HG03175 (cell line): ENCODE measurements at regions not wholly inside any gene's neighbourhood (a gene's known extent, or its start where the extent isn't known, plus 50 kb on each side); places are given as distances from the start of the nearest gene placed in this dataset.

Experiments used
- ATAC-seq: cut with Tn5 transposase; IDR thresholded peaks from one replicate; pipeline ENCODE4 v1.9.1; 2021; ENCODE audit warnings: mild to moderate bottlenecking, moderate library complexity; ENCODE audit not compliant: unreplicated experiment

DNA sequence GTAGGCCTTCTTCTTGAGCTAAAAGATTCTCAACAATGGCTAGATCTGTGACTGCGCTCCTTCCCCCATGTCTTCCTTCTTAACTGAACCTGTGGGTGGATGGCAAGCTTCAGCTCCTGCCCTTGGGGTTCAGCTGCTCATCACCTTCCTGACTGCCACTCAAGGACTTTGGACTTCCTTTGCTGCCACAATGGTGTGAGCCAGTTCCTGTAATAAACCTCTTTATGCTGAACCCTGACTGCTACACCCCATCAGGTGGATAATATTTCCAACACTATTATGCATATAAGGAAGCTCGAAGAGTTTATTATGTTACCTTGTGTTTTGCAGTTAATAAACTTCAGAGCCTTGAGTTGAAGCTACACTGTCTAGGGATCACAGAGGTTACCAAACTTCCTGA is 208.9 kb upstream of the SLC10A2 start:
- ATAC-seq: no peak

GRCh38 chr13:103273825-103274224 is 207.6 kb upstream of the SLC10A2 start:
- no peak for ATAC-seq

DNA sequence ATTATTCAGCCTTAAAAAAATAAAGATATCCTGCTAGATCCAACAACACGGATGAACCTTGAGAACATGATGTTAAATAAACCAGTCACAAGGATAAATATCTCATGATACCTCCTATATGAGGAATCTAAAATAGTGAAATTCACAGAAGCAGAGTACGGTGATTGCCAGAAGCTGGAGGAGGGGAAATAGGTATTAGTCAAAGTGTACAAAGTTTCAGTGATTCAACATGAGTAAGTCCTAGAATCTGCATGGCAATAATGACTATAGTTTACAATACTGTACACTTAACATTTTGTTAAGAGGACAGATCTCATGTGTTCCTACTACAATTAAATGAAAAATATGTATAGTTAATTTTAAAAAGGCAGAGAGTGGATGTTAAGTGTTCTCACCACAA is 206.6 kb upstream of the SLC10A2 start:
- peak; percentile 28 for ATAC-seq

GRCh38 chr13:103263448-103263847 is 197.2 kb upstream of the SLC10A2 start:
- no peak for ATAC-seq

GRCh38 chr13:103255587-103256301 is 189.5 kb upstream of the SLC10A2 start:
- ATAC-seq: no peak

DNA sequence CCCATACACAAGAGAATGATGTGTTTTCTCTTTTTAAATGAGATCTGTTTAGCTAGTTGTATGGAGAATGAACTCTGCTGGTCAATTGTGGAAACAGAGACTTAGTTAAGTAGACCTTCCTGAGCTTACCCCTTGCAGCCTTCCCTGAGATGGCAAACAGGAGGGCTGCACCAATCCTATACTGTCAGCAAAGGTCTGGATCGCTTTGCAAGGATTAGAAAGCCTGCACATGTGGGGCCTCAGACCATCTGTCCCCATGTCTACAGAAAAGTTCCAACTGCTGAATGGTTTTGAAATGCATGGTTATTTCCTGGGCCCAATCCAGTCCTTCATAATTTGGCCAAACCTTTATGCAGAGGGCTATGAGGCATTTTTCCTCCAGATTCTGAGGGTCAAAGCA is 183.9 kb upstream of the SLC10A2 start:
- ATAC-seq: no peak

- ATAC-seq: no peak
Measured at GRCh38 chr13:103246581-103247200, 180.5 kb upstream of the SLC10A2 start.

DNA sequence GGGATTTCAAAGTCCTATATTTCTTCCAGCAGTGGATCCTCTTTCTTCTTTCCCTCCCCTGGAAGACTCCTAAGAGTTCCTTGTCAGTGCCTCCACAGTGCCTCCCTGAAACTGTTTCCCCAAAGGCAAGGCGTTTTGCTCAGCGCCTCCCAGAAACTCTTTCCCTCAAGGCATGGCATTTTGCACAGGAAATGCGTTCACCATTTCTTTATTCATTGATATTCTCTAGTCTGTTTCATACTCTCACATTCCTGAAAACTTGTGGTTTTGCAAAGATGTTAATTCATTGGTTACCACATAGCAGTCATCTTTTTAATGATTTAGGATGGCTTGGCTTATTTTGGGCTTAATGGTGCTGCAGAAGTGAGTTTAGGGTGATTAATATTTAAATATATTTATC is 177.3 kb upstream of the SLC10A2 start:
- no peak for ATAC-seq

DNA sequence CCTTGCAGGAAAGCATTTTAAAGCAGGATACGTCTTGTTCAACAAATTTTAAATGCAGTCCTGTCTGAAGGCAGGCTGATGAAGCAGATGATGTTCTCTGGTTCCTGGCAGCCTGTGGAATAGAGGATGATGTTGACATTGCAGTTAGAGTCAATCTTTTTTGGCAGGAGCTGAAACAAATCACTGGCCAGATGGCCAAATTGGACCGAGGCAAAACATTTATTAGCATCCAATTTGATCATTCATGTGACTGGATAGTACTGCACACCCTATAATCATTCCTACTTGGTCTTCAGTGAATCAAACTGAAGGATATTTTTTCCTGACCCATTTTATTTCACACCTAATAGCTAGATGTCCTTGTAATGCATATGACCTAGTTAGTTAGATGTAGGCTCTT is 172.2 kb upstream of the SLC10A2 start:
- ATAC-seq: no peak

DNA sequence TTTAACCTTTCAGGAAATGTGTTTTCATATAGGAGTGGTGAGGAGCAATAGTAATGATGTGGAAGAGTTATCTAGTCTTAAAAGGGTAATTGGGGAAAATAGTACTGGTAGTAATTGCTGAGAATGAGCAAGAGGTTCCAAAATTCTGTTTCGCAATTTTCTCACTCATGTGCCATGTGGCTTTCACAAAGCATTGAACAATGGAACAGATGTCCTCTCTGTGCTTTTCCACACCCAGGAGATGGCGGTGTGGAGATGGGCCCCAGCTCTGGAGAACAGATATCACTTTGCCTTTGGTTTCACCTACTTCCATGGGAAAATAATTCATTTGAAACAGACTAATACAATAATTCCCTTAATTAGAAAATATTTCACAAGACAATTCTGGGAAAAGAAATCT is 170.0 kb upstream of the SLC10A2 start:
- ATAC-seq: no peak

- no peak for ATAC-seq
Measured at GRCh38 chr13:103229674-103230073, 163.5 kb upstream of the SLC10A2 start.

- ATAC-seq: no peak
Measured at GRCh38 chr13:103224804-103225203, 158.6 kb upstream of the SLC10A2 start.

DNA sequence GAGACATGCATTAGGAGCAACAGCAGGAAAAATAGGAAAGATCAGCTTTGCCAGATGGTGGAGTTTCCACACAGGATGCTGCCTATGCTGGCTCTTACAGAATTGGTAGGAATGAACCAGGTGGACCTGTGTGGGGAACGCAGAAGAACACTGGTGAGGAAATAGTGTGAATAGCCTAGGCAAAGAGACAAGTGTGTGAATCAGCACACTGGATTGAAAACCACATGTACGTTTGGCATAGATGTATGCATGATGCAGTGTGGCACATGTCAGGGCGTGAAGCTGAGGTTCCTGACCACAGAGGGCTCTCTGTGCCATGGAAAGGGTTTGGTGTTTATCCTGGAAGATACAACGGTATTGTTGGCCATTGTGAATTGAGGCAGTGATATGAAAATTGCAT is 156.5 kb upstream of the SLC10A2 start:
- ATAC-seq: no peak

DNA sequence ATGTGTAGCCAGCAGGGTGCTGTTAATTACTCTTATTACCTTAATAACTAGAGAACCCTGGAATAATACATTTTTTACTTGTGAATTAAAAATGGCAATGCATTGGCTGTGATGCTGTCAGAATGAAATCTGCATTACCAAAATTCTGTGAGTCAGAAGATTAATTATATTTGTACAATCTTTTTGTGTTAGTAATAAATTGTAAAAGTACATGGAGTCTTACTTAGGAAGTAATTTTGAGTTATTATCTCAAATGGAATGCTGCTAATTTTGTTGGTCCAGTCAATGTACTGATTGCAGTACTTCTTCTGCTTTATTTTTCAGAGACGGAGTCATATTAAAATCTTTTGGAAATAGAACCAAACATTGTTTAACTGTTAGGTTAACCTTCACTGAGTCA is 152.0 kb upstream of the SLC10A2 start:
- no peak for ATAC-seq

DNA sequence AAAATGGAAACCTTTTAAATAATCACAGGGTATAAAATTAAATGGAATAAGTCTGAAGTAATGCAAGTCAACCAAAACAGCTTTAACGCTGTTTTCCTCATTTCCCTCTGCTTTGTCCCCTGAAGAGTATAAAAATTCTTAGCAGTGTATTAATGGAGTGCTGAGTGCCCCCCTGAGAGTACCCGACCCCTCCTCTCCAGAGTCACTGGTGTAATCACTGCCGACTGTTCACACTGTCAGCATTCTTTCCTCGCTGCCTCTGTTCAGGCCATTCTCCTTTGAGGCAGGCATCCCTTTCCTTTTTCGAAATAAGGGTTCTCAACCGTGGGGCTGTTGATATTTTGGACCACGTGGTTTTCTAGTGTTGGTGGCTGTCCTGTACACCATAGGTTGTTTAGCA is 146.9 kb upstream of the SLC10A2 start:
- no peak for ATAC-seq

- ATAC-seq: no peak
Measured at GRCh38 chr13:103210348-103210747, 144.1 kb upstream of the SLC10A2 start.

- ATAC-seq: no peak
Measured at GRCh38 chr13:103203735-103204330, 137.6 kb upstream of the SLC10A2 start.

DNA sequence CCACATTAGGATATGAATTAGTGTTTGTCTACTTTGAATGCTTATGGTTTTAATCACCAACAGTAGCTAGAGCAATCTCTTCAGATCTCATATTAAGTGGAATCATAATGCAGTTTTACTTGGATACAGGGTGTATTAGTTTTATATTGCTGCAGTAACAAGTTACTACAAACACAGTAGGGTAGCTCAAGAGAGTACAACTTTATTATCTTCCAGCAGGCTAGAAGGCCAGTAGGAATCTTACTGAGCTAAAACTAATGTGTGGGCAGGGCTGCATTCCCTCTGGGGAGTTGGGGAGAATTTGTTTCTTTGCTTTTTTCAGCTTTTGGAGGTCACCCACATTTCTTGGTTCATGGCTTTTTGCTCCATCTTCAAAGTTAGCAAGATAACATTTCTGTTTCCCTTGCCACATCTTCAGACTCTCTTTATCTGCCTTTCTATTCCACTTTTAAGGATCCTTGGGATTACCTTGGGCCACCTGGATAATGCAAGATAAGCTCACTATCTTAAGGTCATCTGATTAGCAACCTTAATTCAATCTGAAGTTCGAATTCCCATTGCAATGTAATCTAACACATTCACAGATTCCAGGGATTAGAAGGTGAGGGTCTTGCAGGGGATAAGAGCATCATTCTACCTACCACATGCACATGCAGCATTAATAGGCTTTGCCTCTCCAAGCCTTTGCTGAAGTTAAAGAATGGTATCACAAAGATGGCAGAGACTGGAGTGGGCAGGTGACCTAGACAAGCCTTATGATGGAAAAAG is 134.1 kb upstream of the SLC10A2 start:
- ATAC-seq: no peak

- no peak for ATAC-seq
Measured at GRCh38 chr13:103199380-103200088, 133.3 kb upstream of the SLC10A2 start.

- no peak for ATAC-seq
Measured at GRCh38 chr13:103196356-103196755, 130.1 kb upstream of the SLC10A2 start.

DNA sequence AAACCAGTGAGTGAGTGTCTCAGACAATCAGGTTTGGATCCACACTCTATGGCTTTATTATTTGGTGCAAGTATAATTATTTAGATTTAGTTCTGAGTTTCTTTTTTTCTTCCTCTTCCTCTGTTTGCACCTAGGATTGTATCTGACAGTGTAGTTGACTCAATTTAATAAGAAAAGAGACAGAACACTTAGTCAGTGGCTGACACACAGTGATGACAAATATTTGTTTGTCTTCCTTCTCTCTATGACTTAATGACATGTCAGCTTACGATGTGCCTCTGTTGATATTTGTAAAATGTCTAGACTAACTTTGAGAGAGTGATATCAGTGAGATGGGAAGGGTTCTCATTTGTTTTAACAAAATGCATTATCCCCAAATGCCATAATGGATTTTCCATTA is 129.5 kb upstream of the SLC10A2 start:
- ATAC-seq: no peak
